HT-29 (cell line): ENCODE measurements at regions not wholly inside any gene's neighbourhood (a gene's known extent, or its start where the extent isn't known, plus 50 kb on each side); places are given as distances from the start of the nearest gene placed in this dataset.

Experiments used
- DNase-seq: peaks from one replicate; pipeline ENCODE4 v3.0.0-alpha.2; 2015; ENCODE audit warnings: low spot score

GRCh38 chr5:66469684-66470083 lies 126.5 kb upstream of the MAST4 start:
- no peak for DNase-seq

GRCh38 chr5:66472010-66472409 lies 124.2 kb upstream of the MAST4 start:
- no peak for DNase-seq

GRCh38 chr5:66475731-66476130 lies 120.5 kb upstream of the MAST4 start:
- DNase-seq: no peak

- no peak for DNase-seq
Measured at GRCh38 chr5:66477596-66477995, 118.6 kb upstream of the MAST4 start.

GRCh38 chr5:66494437-66494836 lies 101.8 kb upstream of the MAST4 start:
- DNase-seq: peak; percentile 37

- DNase-seq: peak; percentile 31
Measured at GRCh38 chr5:66498791-66499207, 97.4 kb upstream of the MAST4 start.

GRCh38 chr5:66503203-66503789 lies 92.9 kb upstream of the MAST4 start:
- no peak for DNase-seq

GRCh38 chr5:66507106-66507505 lies 89.1 kb upstream of the MAST4 start:
- no peak for DNase-seq

- no peak for DNase-seq
Measured at GRCh38 chr5:66511491-66511890, 84.7 kb upstream of the MAST4 start.

GRCh38 chr5:66513130-66513529 lies 83.1 kb upstream of the MAST4 start:
- no peak for DNase-seq

- no peak for DNase-seq
Measured at GRCh38 chr5:66515209-66515608, 81.0 kb upstream of the MAST4 start.

GRCh38 chr5:66516550-66516949 lies 79.6 kb upstream of the MAST4 start:
- no peak for DNase-seq

GRCh38 chr5:66517351-66517750 lies 78.8 kb upstream of the MAST4 start:
- no peak for DNase-seq

GRCh38 chr5:66518052-66518451 lies 78.1 kb upstream of the MAST4 start:
- no peak for DNase-seq

GRCh38 chr5:66518753-66519152 lies 77.4 kb upstream of the MAST4 start:
- DNase-seq: no peak

GRCh38 chr5:66519626-66520025 lies 76.6 kb upstream of the MAST4 start:
- DNase-seq: no peak

GRCh38 chr5:66520854-66521253 lies 75.3 kb upstream of the MAST4 start:
- DNase-seq: no peak

- no peak for DNase-seq
Measured at GRCh38 chr5:66527478-66528035, 68.6 kb upstream of the MAST4 start.

GRCh38 chr5:66529182-66529581 lies 67.0 kb upstream of the MAST4 start:
- no peak for DNase-seq

GRCh38 chr5:66529704-66530103 lies 66.5 kb upstream of the MAST4 start:
- no peak for DNase-seq

GRCh38 chr5:66538126-66538525 lies 58.1 kb upstream of the MAST4 start:
- no peak for DNase-seq

- DNase-seq: no peak
Measured at GRCh38 chr5:66538531-66538930, 57.7 kb upstream of the MAST4 start.

GRCh38 chr5:66540078-66540477 lies 56.1 kb upstream of the MAST4 start:
- no peak for DNase-seq

- DNase-seq: no peak
Measured at GRCh38 chr5:66542711-66543110, 53.5 kb upstream of the MAST4 start.
